DMS53 treated with DMSO at 0.1 percent for 48 hours (cell line): ENCODE measurements at regions not wholly inside any gene's neighbourhood (a gene's known extent, or its start where the extent isn't known, plus 50 kb on each side); places are given as distances from the start of the nearest gene placed in this dataset.
"Not testable (repeated sequence)": the region's sequence is repeated elsewhere in the genome, so short reads cannot be mapped to it uniquely, and the experiment has no call there.

ENCODE experiments used
- DNase-seq: peaks from one replicate; lab custom pipeline; 2025; ENCODE audit not compliant: unreplicated experiment; lab: John Stamatoyannopoulos, UW

- no peak for DNase-seq
These were observed 50.4 kb downstream of the HAPSTR1 start for GRCh38 chr16:9141813-9142212.

- no peak for DNase-seq
These were observed 52.7 kb downstream of the HAPSTR1 start for GRCh38 chr16:9144106-9144505.

- DNase-seq = no peak
These were observed 57.1 kb downstream of the HAPSTR1 start for GRCh38 chr16:9148374-9149015.

GRCh38 chr16:9151074-9151473 is 59.6 kb downstream of the HAPSTR1 start:
- DNase-seq = no peak

- peak; percentile 63 for DNase-seq
These were observed 60.2 kb downstream of the HAPSTR1 start for GRCh38 chr16:9151597-9151996.

GRCh38 chr16:9152649-9153501 is 61.4 kb downstream of the HAPSTR1 start:
- no peak for DNase-seq

- no peak for DNase-seq
These were observed 62.0 kb downstream of the HAPSTR1 start for GRCh38 chr16:9153502-9153864.

- DNase-seq = no peak
These were observed 63.3 kb downstream of the HAPSTR1 start for GRCh38 chr16:9154567-9155410.

GRCh38 chr16:9155871-9156270 is 64.4 kb downstream of the HAPSTR1 start:
- DNase-seq = no peak

GRCh38 chr16:9159839-9160550 is 68.6 kb downstream of the HAPSTR1 start:
- peak; percentile 20 for DNase-seq

GRCh38 chr16:9160551-9160911 is 69.1 kb downstream of the HAPSTR1 start:
- DNase-seq = no peak

GRCh38 chr16:9165681-9166080 is 74.2 kb downstream of the HAPSTR1 start:
- DNase-seq = no peak

GRCh38 chr16:9166326-9166993 is 75.0 kb downstream of the HAPSTR1 start:
- DNase-seq = not testable (repeated sequence)

GRCh38 chr16:9169094-9169493 is 77.7 kb downstream of the HAPSTR1 start:
- no peak for DNase-seq

- DNase-seq = no peak
These were observed 79.0 kb downstream of the HAPSTR1 start for GRCh38 chr16:9170470-9170869.

GRCh38 chr16:9176547-9177418 is 85.3 kb downstream of the HAPSTR1 start:
- no peak for DNase-seq

- no peak for DNase-seq
These were observed 86.4 kb downstream of the HAPSTR1 start for GRCh38 chr16:9177861-9178260.

GRCh38 chr16:9183682-9184353 is 92.4 kb downstream of the HAPSTR1 start:
- no peak for DNase-seq

GRCh38 chr16:9184354-9184690 is 92.9 kb downstream of the HAPSTR1 start:
- no peak for DNase-seq
